ENCODE measurements at regions not wholly inside any gene's neighbourhood (a gene's known extent, or its start where the extent isn't known, plus 50 kb on each side); places are given as distances from the start of the nearest gene placed in this dataset.

GRCh38 chr12:32051511-32052211, 55.0 kb upstream of the BICD1 start:
- TF ChIP-seq CTCF (conservative IDR thresholded peaks at IDR 0.05; ENCODE audit: low read length) = no peak
- no peak for TF ChIP-seq EZH2phosphoT487 (IDR thresholded peaks at IDR 0.05; ENCODE audit: borderline replicate concordance, low read depth, low read length)

Data from OCI-LY7 (cell line).